ENCODE measurements at regions not wholly inside any gene's neighbourhood (a gene's known extent, or its start where the extent isn't known, plus 50 kb on each side); places are given as distances from the start of the nearest gene placed in this dataset.
"Not testable (repeated sequence)": the region's sequence is repeated elsewhere in the genome, so short reads cannot be mapped to it uniquely, and the experiment has no call there.

GRCh38 chr9:107571148-107571547, 81.6 kb upstream of the KLF4 start:
- DNase-seq, result no peak

- DNase-seq, result no peak
Measured at GRCh38 chr9:107569174-107569573, 79.6 kb upstream of the KLF4 start.

DNA sequence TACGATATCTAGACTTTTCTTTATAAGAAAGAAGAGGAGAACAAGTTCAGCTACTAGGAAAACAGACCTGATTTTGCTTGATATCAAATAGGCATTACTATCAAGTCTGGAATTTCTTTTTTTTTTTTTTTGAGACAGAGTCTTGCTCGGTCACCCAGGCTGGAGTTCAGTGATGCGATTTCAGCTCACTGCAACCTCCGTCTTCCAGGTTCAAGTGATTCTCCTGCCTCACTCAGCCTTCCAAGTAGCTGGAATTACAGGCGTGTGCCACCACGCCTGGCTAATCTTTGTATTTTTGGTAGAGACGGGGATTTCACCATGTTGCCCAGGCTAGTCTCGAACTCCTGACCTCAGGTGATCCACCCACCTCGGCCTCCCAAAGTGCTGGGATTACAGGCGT, 78.8 kb upstream of the KLF4 start:
- DNase-seq, result not testable (repeated sequence)

GRCh38 chr9:107567462-107567861, 77.9 kb upstream of the KLF4 start:
- DNase-seq, result no peak

DNA sequence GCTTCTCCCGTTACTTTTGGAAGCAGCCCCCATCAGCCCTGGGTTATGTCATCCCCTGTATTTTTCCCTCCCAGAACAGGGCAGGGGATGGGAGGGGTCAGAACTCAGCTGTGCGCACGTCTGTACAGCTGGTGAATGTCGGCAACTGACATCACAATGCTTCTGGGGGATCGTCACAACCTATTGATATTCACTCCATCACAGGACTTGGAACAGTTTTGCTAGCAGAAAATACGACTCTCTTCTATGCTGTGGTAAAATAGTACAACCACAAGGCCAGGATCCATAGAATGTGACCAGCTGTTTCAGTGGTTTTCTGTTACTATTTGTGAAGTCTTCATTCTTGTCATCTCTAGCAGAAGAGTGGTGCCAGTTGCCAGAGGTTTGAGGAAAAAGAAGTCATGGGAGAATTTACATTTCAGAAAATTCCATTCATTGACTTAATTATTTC, 77.1 kb upstream of the KLF4 start:
- DNase-seq, result no peak

GRCh38 chr9:107562798-107563197, 73.2 kb upstream of the KLF4 start:
- DNase-seq, result no peak

GRCh38 chr9:107559494-107560086, 70.0 kb upstream of the KLF4 start:
- DNase-seq, result no peak

GRCh38 chr9:107557236-107557990, 67.8 kb upstream of the KLF4 start:
- DNase-seq, result no peak

GRCh38 chr9:107554636-107555035, 65.1 kb upstream of the KLF4 start:
- no peak for DNase-seq

DNA sequence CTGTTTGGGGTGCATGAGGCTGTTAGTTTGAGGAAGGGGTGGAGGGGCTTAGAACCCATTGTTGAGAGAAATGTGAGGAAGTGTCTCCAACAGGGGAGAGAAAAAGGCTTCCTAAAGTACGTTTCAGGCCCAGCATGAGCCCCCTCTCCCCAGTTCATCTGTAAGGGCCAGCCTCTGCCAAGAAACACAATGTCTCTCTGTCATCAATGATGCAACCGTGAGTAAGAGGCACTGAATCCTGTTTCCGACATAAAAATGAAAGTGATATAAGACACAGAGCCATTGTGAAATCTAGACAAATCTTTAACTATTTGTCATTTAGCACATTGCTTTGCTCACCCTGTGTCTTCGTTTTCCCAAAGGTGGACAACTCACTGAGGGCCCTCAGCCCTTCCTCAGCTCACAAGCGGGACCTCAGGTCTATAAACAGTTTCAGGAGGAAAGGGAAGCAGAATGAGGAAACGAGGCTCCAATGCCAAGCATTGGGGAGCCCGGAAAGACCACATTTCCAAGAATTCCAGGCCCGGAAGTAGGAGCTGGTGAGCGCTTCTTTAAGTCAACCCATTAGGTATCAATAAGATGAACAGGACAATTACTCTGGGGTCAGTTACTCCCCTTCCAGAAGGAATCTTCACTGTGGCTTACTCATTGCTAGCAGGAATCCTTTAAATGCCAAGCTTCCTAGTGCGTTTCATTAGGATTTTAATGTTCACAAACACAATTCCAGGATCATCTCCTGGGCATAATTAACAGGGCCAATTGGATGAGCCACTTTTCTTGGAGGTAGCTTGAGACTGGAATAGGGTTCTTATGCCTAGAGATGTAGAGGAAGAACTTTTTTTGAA, 59.0 kb upstream of the KLF4 start:
- no peak for DNase-seq

- no peak for DNase-seq
Measured at GRCh38 chr9:107547772-107548297, 58.3 kb upstream of the KLF4 start.

GRCh38 chr9:107547303-107547702, 57.7 kb upstream of the KLF4 start:
- DNase-seq, result no peak

DNA sequence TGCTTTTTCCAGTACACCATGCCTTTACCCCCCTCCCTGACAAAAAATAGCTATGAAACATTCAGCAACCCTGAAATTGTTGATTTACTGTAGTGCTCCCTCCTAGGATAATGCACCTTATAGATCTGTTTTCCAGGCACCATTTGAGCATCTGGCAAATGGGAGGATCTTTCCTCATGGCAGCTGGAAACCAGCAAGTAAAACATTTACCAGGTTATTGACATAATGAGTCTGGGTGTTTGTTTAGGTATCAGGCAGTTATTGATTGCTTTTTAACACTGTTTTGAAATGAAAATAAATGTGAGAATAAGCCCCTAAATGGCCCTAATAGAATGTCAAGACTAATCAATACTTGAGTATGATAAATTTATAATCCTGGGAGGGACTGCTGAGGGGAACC, 57.3 kb upstream of the KLF4 start:
- DNase-seq, result no peak

GRCh38 chr9:107545036-107545435, 55.5 kb upstream of the KLF4 start:
- no peak for DNase-seq

- no peak for DNase-seq
Measured at GRCh38 chr9:107542411-107543157, 53.0 kb upstream of the KLF4 start.

GRCh38 chr9:107541523-107541922, 52.0 kb upstream of the KLF4 start:
- DNase-seq, result no peak

DNA sequence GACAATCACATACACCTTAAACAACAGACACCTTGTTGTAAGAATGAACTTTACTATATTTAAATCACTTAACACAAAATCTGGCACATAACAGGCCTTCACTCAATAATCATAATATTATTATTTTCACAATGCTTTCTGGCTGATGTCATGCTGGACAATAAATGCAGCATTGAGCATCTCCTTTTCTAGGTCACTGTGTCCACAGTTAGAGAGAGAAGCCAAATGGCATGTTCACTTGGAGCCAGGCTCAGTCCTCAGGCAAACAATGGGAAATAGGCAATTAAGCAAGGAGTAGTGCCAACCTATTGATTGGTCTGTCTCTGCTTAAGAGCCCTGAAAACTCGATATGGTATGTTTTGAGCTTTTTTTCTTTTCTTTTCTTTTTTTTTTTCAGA, 50.6 kb upstream of the KLF4 start:
- DNase-seq, result no peak

DNA sequence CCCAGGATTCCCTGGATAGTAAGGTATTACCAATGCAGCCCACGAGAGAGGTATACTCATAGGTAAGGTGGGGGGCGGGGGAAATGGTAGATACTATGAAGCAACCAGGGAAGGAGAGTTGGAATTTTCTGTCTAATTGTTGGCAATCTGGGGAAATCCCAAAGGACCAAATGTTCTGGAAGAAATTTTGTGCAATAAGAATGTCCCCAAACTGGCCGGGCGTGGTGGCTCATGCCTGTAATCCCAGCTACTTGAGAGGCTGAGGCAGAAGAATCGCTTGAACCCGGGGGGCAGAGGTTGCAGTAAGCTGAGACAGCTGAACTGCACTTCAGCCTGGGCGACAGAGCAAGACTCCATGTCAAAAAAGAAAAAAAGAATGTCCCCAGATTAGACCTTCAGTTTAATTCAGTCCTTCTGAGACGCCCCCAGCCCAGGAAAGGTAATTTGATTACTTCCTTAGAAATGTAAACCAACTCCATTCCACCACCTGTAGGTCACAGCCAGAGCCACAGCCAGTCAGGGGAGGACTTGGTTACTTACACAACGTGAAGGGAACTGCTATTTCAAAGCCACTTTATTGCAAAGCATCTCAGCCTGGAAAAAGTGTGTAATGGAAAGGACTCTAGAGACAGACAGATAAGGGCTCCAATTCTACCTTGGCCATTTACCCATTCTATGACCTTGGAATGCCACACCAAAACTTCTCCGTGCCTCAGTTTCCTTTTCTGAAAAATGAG, 50.0 kb upstream of the KLF4 start:
- DNase-seq, result no peak

All from NCI-H2107 (cell line).